OCI-LY1 (cell line): ENCODE measurements at regions not wholly inside any gene's neighbourhood (a gene's known extent, or its start where the extent isn't known, plus 50 kb on each side); places are given as distances from the start of the nearest gene placed in this dataset.

Experiments used
- EZH2 ChIP-seq: fragments of 200-600 bp; sonication (generic), shearing (Covaris generic); IDR thresholded peaks from 2 replicates; pipeline ENCODE4 v1.8.0; 2017; ENCODE audit warnings: borderline replicate concordance, mixed run types, mild to moderate bottlenecking, antibody characterized with exemption, low read length, moderate library complexity, mixed read lengths
- TF ChIP-seq, protein P1 (sequence below): fragments of 200-600 bp; sonication (generic), shearing (Covaris generic); IDR thresholded peaks from 2 replicates; pipeline ENCODE4 v1.5.1; 2017; ENCODE audit warnings: mild to moderate bottlenecking, antibody characterized with exemption, low read length, moderate library complexity, mixed read lengths

DNA sequence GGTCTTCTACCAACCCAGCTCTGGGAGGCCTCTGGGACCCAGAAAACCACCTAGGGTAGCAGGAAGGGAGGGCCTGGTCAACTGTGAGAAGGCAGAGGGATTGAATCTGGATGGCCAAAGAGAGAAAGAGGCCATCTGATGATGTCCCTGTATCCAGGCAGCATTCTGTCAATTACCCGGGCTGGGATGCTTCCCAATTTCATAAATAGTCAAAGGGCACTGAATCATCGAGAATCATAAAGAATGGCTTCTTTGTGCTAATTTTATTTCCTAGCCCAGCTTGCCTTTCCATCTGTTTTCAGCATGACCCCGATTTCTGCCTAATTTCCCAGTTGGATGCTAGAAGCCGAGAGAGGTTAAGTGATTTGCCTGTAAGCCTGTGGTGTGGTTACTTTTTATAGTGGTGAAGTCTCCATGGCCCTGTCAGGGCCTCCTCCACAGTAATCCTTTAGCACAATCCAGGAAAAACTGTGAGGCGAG, 129.2 kb downstream of the FAM43A start:
- TF ChIP-seq, protein P1, sequence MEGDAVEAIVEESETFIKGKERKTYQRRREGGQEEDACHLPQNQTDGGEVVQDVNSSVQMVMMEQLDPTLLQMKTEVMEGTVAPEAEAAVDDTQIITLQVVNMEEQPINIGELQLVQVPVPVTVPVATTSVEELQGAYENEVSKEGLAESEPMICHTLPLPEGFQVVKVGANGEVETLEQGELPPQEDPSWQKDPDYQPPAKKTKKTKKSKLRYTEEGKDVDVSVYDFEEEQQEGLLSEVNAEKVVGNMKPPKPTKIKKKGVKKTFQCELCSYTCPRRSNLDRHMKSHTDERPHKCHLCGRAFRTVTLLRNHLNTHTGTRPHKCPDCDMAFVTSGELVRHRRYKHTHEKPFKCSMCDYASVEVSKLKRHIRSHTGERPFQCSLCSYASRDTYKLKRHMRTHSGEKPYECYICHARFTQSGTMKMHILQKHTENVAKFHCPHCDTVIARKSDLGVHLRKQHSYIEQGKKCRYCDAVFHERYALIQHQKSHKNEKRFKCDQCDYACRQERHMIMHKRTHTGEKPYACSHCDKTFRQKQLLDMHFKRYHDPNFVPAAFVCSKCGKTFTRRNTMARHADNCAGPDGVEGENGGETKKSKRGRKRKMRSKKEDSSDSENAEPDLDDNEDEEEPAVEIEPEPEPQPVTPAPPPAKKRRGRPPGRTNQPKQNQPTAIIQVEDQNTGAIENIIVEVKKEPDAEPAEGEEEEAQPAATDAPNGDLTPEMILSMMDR, result no peak
- TF ChIP-seq EZH2, result no peak
